NCI-H2107 (cell line): ENCODE measurements at regions not wholly inside any gene's neighbourhood (a gene's known extent, or its start where the extent isn't known, plus 50 kb on each side); places are given as distances from the start of the nearest gene placed in this dataset.
"Not testable (repeated sequence)": the region's sequence is repeated elsewhere in the genome, so short reads cannot be mapped to it uniquely, and the experiment has no call there.

ENCODE experiments used
- DNase-seq: peaks from one replicate; lab custom pipeline; 2025; lab: John Stamatoyannopoulos, UW

GRCh38 chr6:94902974-94903628, 674.2 kb upstream of the MANEA start:
- DNase-seq: no peak

GRCh38 chr6:94899191-94899590, 678.1 kb upstream of the MANEA start:
- no peak for DNase-seq

- no peak for DNase-seq
These were observed 683.0 kb upstream of the MANEA start for GRCh38 chr6:94894300-94894699.

GRCh38 chr6:94893327-94893726, 684.0 kb upstream of the MANEA start:
- no peak for DNase-seq

- not testable (repeated sequence) for DNase-seq
These were observed 703.5 kb upstream of the MANEA start for GRCh38 chr6:94873819-94874218.

GRCh38 chr6:94862112-94862511, 715.2 kb upstream of the MANEA start:
- DNase-seq: no peak

DNA sequence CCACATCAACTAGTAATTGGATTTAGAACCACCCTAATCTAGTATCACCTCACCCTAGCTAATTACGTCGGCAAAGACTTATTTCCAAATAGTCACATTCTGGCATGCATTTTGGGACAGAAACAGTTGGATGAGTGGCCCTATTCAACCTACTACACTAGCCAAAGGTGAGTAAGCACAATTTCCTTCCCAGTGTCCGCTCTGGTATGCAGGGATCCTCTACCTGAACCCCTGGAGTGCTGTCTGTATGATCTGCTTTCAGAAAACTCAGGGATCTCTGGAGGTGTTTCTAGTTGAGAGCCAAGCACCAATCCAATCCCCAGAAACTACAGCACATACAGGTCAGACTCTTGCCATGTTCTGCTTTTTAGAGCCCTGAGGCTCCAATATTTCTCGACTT, 717.4 kb upstream of the MANEA start:
- no peak for DNase-seq

DNA sequence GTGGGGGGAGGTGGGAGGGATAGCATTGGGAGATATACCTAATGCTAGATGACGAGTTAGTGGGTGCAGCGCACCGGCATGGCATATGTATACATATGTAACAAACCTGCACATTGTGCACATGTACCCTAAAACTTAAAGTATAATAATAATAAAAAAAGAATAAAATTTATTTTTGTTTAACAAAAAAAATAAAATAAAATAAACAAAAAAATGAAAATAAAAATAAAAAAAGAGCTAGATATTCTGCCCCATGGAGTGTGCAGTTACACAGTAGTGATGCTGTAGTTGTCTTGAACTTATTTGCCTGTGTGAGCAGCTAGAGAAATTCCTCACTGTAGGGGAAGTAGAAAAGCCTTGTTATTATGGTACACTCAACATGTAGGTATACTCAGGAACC, 720.3 kb upstream of the MANEA start:
- not testable (repeated sequence) for DNase-seq

DNA sequence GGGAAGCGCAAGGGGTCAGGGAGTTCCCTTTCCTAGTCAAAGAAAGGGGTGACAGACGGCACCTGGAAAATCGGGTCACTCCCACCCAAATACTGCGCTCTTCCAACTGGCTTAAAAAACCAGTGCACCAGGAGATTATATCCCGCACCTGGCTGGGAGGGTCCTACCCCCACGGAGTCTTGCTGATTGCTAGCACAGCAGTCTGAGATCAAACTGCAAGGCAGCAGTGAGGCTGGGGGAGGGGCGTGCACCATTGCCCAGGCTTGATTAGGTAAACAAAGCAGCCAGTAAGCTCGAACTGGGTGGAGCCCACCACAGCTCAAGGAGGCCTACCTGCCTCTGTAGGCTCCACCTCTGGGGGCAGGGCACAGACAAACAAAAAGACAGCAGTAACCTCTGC, 726.0 kb upstream of the MANEA start:
- not testable (repeated sequence) for DNase-seq

DNA sequence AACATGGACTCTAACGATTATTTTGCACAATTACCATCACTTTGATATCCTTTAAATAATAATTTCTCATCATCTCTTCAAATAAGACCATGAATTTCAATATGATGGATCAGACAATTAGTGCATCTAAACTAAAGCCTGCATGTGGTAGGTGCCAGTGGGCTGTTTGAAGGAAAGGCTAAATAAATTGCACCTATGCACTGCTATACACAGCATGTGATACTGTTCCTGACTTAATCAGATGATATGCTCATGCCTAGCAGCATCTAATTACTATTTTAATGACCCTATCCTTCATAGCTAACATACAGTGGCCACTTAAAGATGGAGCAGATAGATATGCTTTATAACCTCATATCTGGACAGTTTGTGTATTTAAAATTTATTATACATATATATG, 731.6 kb upstream of the MANEA start:
- DNase-seq: no peak

GRCh38 chr6:94835264-94835663, 742.1 kb upstream of the MANEA start:
- DNase-seq: no peak

DNA sequence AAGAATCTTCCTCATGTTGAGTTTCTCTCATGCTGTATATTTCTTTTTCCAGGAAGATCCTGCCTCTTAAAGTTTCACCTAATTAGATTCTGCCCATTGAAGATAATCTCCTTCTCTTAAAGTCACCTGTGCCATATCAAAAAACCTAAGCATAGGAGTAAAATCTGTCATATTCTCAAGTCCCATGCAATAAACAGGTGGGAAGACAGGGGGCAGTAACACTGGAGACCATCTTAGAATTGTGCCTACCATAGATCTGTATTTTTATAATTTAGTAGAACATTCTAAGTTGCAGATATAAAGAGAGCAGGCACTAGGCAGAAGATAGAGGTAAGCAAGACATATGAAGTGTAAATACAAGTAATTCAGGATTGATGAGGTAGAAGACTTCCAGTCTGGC, 763.5 kb upstream of the MANEA start:
- no peak for DNase-seq

DNA sequence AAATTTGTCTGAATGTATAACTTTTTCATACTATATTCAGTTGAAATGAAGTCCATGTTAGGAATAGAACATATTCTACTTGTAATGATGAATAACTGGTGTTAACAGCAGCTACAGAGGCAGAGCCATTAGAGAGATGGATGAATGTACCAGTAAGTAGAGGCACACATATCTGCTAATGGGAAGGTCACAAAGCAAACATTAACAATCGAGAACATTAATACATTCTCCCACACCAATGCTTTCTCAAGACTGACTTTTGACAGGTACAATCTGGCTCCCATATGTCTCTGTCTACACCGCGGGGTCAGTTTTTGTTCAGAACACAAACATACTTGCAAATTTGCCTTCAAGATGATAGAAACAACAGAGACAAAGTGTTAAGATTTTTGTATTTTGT, 776.0 kb upstream of the MANEA start:
- no peak for DNase-seq

- no peak for DNase-seq
These were observed 791.8 kb upstream of the MANEA start for GRCh38 chr6:94785514-94785913.

DNA sequence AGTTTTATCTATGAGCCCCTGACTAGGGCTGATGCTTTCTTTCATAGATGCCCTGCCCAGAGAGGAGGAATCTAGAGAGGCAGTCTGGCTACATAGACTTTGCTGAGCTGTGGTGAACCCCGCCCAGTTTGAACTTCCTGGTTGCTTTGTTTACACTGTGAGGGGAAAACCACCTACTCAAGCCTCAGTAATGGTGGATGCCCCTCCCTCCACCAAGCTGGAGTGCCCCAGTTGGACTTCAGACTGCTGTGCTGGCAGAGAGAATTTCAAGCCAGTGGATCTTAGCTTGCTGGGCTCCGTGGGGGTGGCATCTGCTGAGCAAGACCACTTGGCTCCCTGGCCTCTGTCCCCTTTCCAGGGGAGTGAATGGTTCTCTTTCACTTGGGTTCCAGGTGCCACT, 792.3 kb upstream of the MANEA start:
- DNase-seq: not testable (repeated sequence)

- no peak for DNase-seq
These were observed 808.1 kb upstream of the MANEA start for GRCh38 chr6:94769197-94769596.

GRCh38 chr6:94751641-94752329, 825.5 kb upstream of the MANEA start:
- no peak for DNase-seq

- no peak for DNase-seq
These were observed 841.1 kb upstream of the MANEA start for GRCh38 chr6:94736236-94736635.

- no peak for DNase-seq
These were observed 842.1 kb upstream of the MANEA start for GRCh38 chr6:94735270-94735669.

- DNase-seq: no peak
These were observed 842.6 kb upstream of the MANEA start for GRCh38 chr6:94734751-94735150.

GRCh38 chr6:94733066-94733465, 844.3 kb upstream of the MANEA start:
- no peak for DNase-seq

- DNase-seq: no peak
These were observed 849.6 kb upstream of the MANEA start for GRCh38 chr6:94727710-94728109.

DNA sequence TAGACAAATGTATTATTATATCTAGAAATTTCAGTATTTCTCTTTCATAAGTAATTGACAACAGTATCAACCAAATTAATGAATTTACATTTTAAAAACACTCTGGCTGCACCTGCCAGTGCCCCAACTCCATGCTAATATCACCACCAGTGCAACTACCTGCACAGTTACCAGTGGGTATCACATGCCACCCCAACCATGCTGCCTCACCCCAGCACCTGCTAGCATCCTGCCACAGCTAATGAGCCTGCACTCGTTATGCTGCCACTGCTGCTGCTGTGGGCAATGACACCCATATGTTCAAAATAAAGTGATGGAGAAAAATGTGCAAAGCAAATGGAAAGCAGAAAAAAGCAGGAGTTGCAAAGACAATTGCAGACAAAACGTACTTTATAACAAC, 855.9 kb upstream of the MANEA start:
- no peak for DNase-seq

- no peak for DNase-seq
These were observed 863.9 kb upstream of the MANEA start for GRCh38 chr6:94713446-94713845.
